Neural progenitor cell (in vitro differentiated cells): ENCODE measurements at regions not wholly inside any gene's neighbourhood (a gene's known extent, or its start where the extent isn't known, plus 50 kb on each side); places are given as distances from the start of the nearest gene placed in this dataset.
"Not testable (repeated sequence)": the region's sequence is repeated elsewhere in the genome, so short reads cannot be mapped to it uniquely, and the experiment has no call there.

Experiments
- EZH2 ChIP-seq: fragments of 200-600 bp; sonication (generic); IDR thresholded peaks from 2 replicates; pipeline ENCODE4 v1.6.1; 2017; ENCODE audit warnings: antibody characterized with exemption, mild to moderate bottlenecking, moderate library complexity
- TF ChIP-seq, protein P1 (sequence below): fragments of 200-600 bp; sonication (generic); IDR thresholded peaks from 2 replicates; pipeline ENCODE4 v1.5.1; 2017; ENCODE audit warnings: antibody characterized with exemption, mild to moderate bottlenecking

DNA sequence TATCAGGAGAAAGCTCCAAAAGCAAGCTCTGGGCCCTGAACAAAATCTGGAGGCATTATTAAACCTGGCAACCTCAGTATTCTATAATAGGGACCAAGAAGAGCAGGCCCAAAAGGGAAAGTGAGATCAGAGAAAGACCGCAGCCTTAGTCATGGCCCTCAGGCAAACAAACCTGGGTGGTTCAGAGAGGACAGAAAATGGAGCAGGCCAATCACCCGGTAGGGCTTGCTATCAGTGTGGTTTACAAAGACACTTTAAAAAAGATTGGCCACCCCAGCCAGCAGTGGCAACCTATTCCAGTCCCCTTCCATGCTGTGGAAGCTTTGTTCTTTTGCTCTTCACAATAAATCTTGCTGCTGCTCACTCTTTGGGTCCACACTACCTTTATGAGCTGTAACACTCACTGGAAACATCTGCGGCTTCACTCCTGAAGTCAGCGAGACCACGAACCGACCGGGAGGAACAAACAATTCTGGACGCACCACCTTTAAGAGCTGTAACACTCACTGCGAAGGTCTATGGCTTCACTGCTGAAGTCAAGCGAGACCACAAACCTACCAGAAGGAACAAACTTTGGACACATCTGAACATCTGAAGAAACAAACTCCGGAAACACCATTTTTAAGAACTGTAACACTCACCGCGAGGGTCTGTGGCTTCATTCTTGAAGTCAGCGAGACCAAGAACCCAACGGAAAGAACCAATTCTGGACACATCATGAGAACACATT lies 1821.2 kb upstream of the PCDH20 start:
- TF ChIP-seq, protein P1, sequence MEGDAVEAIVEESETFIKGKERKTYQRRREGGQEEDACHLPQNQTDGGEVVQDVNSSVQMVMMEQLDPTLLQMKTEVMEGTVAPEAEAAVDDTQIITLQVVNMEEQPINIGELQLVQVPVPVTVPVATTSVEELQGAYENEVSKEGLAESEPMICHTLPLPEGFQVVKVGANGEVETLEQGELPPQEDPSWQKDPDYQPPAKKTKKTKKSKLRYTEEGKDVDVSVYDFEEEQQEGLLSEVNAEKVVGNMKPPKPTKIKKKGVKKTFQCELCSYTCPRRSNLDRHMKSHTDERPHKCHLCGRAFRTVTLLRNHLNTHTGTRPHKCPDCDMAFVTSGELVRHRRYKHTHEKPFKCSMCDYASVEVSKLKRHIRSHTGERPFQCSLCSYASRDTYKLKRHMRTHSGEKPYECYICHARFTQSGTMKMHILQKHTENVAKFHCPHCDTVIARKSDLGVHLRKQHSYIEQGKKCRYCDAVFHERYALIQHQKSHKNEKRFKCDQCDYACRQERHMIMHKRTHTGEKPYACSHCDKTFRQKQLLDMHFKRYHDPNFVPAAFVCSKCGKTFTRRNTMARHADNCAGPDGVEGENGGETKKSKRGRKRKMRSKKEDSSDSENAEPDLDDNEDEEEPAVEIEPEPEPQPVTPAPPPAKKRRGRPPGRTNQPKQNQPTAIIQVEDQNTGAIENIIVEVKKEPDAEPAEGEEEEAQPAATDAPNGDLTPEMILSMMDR: not testable (repeated sequence)
- TF ChIP-seq EZH2: not testable (repeated sequence)
